ENCODE measurements at regions not wholly inside any gene's neighbourhood (a gene's known extent, or its start where the extent isn't known, plus 50 kb on each side); places are given as distances from the start of the nearest gene placed in this dataset.

- CTCF ChIA-PET = no interaction called here
- Histone ChIP-seq H3K79me2 (ENCODE audit: low read depth) (no peaks in the 10 kb centered on the region), H4K20me1 (ENCODE audit: insufficient read depth) (no peaks in the 10 kb centered on the region), H3K9me2 (ENCODE audit: insufficient read depth) (no peaks in the 10 kb centered on the region), H3K4me2 (no peak overlapping the region), H3K4me3 (no peak overlapping the region), H3K36me3 (ENCODE audit: low read depth) (no peaks in the 10 kb centered on the region), H3K27ac (no peak overlapping the region), H3K9me3 (ENCODE audit: insufficient read depth, low read depth) (no peaks in the 10 kb centered on the region), H3F3A (ENCODE audit: insufficient read depth, low read depth) (no peaks in the 10 kb centered on the region), H3K27me3 (ENCODE audit: insufficient read depth, low read depth) (peaks cover 11% of the 10 kb centered on the region; the same call in 1 of the 2 replicates), H3K4me1 (replicated peaks; ENCODE audit: insufficient read depth) (no peaks in the 10 kb centered on the region), H2AFZ (no peak overlapping the region)
- no peak for TF ChIP-seq EZH2 (IDR thresholded peaks at IDR 0.05; ENCODE audit: low read depth)
- TF ChIP-seq CTCF (conservative IDR thresholded peaks at IDR 0.05) = no peak
- POLR2A ChIA-PET (ENCODE audit: unreplicated experiment) = no interaction called here
- intact Hi-C loops (cut with micrococcal nuclease; ENCODE audit: unreplicated experiment) = no loop called here
- DNase-seq = no peak
- BruUV-seq (replicated peaks) = no TSS peak
Measured at GRCh38 chr10:36612436-36612835, 513.0 kb upstream of the ANKRD30A start.

- Histone ChIP-seq H3K27ac (no peak overlapping the region), H3K9me3 (ENCODE audit: insufficient read depth, low read depth) (no peaks in the 10 kb centered on the region), H3K27me3 (ENCODE audit: insufficient read depth, low read depth) (peaks cover 2% of the 10 kb centered on the region; the same call in 1 of the 2 replicates), H3F3A (ENCODE audit: insufficient read depth, low read depth) (no peaks in the 10 kb centered on the region), H3K4me3 (no peak overlapping the region), H3K79me2 (ENCODE audit: low read depth) (no peaks in the 10 kb centered on the region), H4K20me1 (ENCODE audit: insufficient read depth) (no peaks in the 10 kb centered on the region), H3K4me2 (no peak overlapping the region), H3K36me3 (ENCODE audit: low read depth) (no peaks in the 10 kb centered on the region), H2AFZ (no peak overlapping the region), H3K4me1 (replicated peaks; ENCODE audit: insufficient read depth) (no peaks in the 10 kb centered on the region), H3K9me2 (ENCODE audit: insufficient read depth) (no peaks in the 10 kb centered on the region)
- intact Hi-C loops (cut with micrococcal nuclease; ENCODE audit: unreplicated experiment) = no loop called here
- no peak for TF ChIP-seq CTCF (conservative IDR thresholded peaks at IDR 0.05)
- TF ChIP-seq EZH2 (IDR thresholded peaks at IDR 0.05; ENCODE audit: low read depth) = no peak
- CTCF ChIA-PET = no interaction called here
- POLR2A ChIA-PET (ENCODE audit: unreplicated experiment) = no interaction called here
- BruUV-seq (replicated peaks) = no TSS peak
- no peak for DNase-seq
Measured at GRCh38 chr10:36608866-36609265, 516.5 kb upstream of the ANKRD30A start.

- intact Hi-C loops (cut with micrococcal nuclease; ENCODE audit: unreplicated experiment) = no loop called here
- Histone ChIP-seq H4K20me1 (ENCODE audit: insufficient read depth) (no peaks in the 10 kb centered on the region), H3K79me2 (ENCODE audit: low read depth) (no peaks in the 10 kb centered on the region), H3K4me1 (replicated peaks; ENCODE audit: insufficient read depth) (no peaks in the 10 kb centered on the region), H3K9me3 (ENCODE audit: insufficient read depth, low read depth) (no peaks in the 10 kb centered on the region), H3K4me2 (no peak overlapping the region), H2AFZ (no peak overlapping the region), H3K9me2 (ENCODE audit: insufficient read depth) (no peaks in the 10 kb centered on the region), H3K4me3 (no peak overlapping the region), H3K27ac (no peak overlapping the region), H3K36me3 (ENCODE audit: low read depth) (no peaks in the 10 kb centered on the region), H3F3A (ENCODE audit: insufficient read depth, low read depth) (no peaks in the 10 kb centered on the region), H3K27me3 (ENCODE audit: insufficient read depth, low read depth) (no peaks in the 10 kb centered on the region; the same call in 1 of the 2 replicates)
- CTCF ChIA-PET = no interaction called here
- TF ChIP-seq CTCF (conservative IDR thresholded peaks at IDR 0.05) = no peak
- TF ChIP-seq EZH2 (IDR thresholded peaks at IDR 0.05; ENCODE audit: low read depth) = no peak
- POLR2A ChIA-PET (ENCODE audit: unreplicated experiment) = no interaction called here
- no TSS peak for BruUV-seq (replicated peaks)
- no peak for DNase-seq
Measured at GRCh38 chr10:36608251-36608650, 517.1 kb upstream of the ANKRD30A start.
